GM13976 (cell line): ENCODE measurements at regions not wholly inside any gene's neighbourhood (a gene's known extent, or its start where the extent isn't known, plus 50 kb on each side); places are given as distances from the start of the nearest gene placed in this dataset.
"Not testable (repeated sequence)": the region's sequence is repeated elsewhere in the genome, so short reads cannot be mapped to it uniquely, and the experiment has no call there.

ENCODE experiments used
- DNase-seq: peaks from one replicate; pipeline ENCODE4 v3.0.0; 2012; ENCODE audit warnings: low spot score
- in situ Hi-C: fragments of 300-500 bp; cut with MboI; formaldehyde crosslinking; loops from one replicate; pipeline ENCODE4 v1.12.0; 2022; ENCODE audit warnings: low sequenced_read_pairs, mixed read lengths, inconsistent platforms; ENCODE audit not compliant: unreplicated experiment

DNA sequence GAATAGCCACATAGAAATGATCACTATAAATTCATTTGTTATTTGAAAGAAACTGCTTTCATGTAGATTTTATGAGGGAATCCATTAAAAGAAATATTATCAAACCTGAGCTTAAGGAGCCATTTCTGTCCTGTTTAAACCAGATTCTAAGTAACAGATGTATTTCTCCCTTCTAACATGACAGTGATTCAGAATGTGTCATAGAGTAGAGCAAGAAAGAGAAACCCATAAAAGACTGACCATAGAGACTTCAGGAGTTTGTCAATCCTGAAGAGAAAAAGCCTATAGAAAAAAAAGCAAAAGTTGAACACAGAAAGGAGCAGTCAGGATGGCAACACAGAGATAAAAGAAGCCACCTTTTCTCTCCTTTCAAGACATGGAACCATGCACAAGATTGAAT is 390.6 kb downstream of the PRIM2 start:
- DNase-seq, in situ Hi-C loops: not testable (repeated sequence)

DNA sequence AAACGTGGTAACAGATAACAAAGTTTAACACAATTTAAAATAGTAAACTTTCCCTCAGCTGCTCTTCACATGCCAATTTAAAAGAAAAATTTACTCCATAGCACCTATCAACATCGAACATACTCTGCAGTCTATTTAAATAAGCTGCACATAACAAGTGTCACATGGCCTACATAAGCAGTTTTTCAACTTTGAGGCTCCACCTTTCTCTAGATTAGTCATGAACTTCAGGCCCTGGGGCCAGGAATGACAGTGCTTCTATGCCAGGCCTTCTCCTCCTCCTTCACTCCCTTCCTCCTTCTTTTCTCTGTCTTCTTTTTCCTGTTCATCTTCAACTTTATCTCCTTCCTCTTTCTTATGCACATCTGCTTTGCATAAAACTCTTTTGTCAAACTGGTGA is 405.1 kb downstream of the PRIM2 start:
- DNase-seq, in situ Hi-C loops: not testable (repeated sequence)

DNA sequence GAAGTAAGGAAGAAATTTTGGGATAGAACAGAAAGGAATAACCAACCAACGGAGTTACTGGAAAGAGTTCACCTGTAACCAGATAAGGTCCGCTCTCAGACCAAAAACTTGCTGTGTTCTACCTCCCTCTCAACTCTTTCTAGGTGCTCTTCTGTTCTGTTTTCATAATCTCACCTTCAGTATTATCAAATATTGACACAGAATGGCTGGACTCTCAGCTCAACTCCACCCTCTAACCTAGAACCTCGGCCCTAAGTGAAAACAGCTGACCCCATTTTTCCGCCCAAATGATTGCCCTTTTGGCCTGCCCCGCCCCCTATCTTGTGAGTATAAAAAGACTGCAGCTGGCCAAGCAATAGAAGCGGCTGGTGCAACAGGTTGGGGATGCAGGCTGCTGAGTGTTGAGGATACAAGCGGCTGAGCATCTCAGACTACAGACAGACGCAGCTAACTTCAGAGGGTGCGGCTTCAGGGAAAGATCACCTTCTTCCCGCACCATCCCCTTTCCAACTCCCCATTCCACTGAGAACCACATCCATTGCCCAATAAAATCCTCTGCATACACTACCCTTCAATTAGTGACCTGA is 406.5 kb downstream of the PRIM2 start:
- in situ Hi-C loops: not testable (repeated sequence)

DNA sequence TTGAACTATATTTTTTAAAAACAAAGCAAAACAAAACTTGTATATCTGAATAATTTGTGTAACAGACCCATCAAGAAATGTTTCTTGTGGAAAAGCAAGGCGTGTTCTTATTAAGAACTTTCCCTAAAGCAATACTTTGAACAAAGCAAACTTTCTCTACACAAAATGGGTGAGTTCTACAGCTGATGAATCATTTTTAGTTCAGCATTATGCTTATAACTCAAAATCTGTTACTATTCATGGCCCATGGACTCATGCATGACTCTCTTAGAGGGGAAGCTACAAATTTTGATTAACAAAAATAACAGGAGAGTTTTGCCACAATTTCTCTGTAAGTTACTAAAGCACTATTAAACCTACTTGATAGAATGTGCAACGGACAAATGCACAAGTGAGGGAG is 412.0 kb downstream of the PRIM2 start:
- in situ Hi-C loops, DNase-seq: not testable (repeated sequence)

More for the DNA sequence above, 406.5 kb downstream of the PRIM2 start:
- DNase-seq: not testable (repeated sequence)

DNA sequence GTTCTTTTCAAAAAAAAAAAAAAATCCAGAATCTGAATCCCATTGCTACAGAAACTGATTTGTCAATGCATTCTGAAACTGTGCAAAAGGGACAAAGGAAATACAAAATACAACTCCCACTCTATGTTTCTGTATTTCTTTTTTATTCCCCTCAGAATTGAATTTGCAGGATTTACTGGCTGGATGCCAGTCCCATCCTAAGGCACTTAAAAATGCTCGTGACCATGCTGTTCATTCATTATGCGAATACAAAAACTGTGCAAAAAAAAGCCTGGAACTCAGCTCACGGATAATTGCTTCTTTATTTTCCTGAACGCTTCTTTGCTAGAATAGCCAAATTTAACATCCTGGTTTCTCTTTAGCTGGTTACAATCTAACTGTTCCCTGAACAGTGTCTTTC is 413.3 kb downstream of the PRIM2 start:
- DNase-seq, in situ Hi-C loops: not testable (repeated sequence)

DNA sequence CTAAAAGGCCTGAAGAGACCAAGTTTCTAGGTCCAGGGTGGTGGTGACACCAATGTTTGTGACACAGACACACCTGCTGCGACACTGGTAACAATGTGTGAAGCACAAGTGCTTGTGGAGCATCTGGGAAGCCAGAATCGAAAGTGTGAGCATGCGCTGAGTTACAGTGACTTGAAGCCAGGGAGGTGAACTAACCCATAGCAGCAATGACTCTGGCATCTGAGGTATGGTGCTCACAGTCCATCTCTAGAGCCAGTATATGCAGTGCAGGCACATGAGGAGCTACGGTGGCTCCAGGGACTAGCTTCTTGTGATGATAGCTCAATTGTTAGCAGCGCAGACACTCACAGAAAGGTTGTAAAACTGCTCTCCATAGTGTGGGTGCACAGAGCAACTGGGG is 430.3 kb downstream of the PRIM2 start:
- in situ Hi-C loops: not testable (repeated sequence)

DNA sequence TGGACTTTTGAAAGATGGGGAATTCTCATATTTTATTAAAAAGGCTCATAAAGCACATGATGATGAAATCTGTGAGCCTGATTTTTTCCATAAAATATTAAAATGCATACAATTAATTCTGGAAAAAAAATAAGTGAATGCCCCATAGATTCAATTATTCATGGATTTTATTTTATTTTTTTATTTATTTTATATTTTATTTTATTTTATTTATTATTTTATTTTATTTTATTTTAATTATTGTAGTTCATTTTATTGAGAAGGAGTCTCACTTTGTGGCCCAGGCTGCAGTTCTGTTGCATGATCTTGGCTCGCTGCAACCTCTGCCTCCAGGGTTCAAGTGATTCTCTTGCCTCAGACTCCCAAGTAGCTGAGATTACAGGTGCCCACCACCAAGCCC is 442.4 kb downstream of the PRIM2 start:
- DNase-seq, in situ Hi-C loops: not testable (repeated sequence)

More for the DNA sequence above, 430.3 kb downstream of the PRIM2 start:
- not testable (repeated sequence) for DNase-seq

DNA sequence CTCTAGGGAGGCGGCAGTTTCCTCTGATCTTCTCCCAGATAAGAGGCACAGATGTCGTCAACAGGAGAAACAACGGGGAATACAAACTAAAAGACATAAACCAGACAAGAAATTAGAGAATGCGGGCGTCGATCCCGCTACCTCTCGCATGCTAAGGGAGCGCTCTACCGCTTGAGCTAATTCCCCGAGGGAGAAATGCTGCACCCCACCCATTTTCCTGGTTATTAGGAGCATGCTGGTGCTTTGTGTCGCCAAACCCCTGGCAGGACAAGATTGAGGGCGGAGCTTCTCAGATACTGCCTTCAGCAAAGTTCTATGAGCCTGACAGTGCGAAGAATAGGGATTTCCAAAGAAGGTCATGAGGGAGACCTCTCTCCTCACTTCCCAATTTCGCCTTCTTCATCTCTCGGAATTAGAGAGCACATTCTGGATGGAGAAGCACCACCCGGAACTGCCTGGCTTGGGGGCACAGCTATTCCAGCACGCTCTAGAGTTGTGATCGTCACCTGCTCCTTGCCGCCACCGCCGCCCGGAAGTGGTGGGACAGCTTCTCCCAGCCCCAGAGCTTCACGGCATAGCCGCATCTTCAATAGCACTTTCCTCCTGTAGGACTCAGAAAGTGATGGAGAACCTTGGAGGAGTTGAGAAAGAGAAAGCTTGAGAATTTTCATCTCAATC is 475.4 kb downstream of the PRIM2 start:
- in situ Hi-C loops, DNase-seq: not testable (repeated sequence)

DNA sequence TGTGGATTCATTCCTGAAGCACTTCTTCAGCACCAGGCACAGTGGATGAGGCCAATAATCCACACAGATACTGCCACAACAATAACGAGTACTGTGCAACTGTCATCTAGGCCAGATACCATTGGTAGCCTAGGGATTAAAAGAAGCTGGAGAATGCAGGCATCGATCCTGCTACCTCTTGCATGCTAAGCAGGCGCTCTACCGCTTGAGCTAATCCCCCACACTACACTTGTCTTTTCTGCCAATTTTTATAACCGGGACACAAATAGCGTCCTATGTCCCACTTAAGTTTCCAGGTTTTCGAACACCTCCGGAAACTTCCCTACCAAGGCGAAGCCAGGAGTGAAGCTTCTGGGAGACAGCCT is 475.9 kb downstream of the PRIM2 start:
- in situ Hi-C loops, DNase-seq: not testable (repeated sequence)

DNA sequence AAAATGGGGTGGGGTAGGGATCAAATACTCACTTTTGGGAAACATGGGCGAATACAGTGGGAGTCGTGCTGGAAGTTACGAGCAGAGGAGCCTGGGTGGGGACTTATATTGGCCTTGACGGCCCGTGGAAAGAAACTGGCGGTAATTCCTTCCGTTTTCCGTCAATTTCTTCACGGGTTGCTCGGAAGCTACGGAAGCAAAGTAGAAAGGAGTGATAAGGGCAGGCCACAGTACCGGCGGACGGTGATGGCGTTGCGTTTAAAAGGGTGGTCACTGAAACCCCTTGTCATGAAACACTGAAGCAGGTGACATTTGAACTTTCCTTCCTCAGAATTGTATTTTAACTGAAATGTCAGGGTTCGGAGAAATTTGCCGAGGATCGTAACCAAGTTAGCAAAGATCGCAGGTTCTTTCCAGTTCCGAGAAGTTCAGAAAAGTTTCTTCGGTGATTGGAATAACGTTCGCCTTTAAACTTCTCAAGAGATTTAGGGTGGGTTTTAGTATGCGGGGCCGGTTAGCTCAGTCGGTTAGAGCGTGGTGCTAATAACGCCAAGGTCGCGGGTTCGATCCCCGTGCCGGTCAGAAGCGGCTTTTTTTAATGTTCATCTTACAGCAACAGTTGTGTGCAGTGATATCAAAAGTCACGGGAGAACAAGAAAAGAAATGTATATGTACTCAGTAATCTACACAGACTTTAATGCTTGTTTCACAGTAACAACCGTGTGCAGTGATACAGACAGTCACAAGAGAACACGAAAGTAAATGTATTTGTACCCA is 482.5 kb downstream of the PRIM2 start:
- DNase-seq, in situ Hi-C loops: not testable (repeated sequence)

DNA sequence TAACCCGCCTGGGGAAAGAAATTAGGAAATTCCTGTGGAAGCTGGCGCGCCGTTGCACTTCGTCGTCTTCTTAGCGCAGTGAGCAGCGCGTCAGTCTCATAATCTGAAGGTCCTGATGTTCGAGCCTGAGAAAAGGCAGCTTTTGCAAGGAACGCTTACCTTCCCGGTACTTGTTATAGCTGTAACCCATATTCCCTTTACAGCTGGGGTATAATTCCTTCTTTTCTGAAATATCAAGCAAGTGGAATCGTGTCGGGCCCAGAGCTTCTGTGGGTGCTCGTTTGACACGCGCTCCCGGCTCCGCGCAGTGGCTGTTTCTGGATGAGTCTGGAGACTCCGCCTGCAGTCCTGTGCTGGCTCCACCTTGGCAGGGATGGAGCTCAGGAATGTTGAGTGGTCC is 491.2 kb downstream of the PRIM2 start:
- in situ Hi-C loops, DNase-seq: not testable (repeated sequence)

DNA sequence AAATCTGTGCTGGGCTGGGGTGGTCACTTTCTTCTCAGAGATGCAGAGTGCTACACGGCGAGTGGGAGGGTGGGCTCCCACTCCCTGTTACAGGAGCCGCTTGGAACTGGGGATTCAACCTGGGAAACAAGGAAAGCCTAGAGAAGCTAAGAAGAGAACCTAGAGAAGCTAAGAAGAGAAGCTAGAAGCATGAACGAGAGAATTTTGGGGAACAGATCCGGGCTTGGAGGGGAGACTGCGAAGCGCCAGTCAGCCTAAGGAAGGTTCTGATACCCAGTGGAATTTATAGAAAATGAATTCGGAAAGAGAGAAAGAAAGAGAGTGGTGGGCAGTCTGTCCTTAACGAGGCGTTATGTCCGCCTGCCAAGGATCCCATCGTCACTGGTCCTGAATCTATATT is 492.0 kb downstream of the PRIM2 start:
- DNase-seq, in situ Hi-C loops: not testable (repeated sequence)

DNA sequence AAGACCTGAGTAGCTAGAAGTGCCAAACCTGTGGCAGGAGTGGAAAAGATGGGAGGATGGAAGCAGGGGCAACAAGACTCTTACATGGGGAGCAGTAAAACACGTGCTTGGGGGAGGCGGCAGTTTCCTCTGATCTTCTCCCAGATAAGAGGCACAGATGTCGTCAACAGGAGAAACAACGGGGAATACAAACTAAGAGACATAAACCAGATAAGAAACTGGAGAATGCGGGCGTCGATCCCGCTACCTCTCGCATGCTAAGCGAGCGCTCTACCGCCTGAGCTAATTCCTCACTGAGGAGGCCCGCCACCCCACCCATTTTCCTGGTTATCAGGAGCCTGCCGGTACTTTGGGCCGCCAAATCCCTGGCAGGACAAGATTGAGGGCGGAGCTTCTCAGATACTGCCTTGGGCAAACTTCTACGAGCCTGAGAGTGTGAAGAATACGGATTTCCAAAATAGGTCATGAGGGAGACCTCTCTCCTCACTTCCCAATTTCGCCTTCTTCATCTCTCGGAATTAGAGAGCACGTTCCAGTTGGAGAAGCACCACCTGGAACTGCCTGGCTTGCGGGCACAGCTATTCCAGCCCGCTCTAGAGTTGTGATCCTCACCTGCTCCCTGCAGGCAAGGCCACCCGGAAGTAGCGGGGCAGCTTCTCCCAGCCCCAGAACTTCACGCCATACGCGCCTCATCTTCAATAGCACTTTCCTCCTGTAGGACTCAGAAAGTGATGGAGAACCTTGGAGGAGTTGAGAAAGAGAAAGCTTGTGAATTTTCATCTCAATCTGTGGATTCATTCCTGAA is 496.0 kb downstream of the PRIM2 start:
- DNase-seq, in situ Hi-C loops: not testable (repeated sequence)

DNA sequence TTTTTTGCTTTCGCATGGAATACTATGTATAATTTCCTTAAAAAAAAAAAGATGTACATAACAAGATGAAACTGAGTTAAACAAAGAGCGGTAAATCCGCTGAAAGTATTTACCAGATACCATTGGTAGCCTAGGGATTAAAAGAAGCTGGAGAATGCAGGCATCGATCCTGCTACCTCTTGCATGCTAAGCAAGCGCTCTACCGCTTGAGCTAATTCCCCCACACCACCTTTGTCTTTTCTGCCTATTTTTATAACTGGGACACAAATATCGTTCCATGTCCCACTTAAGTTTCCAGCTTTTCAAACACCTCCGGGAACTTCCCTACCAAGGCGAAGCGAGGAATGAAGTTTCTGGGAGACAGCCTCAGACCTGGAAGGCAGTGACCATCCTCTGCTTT is 498.4 kb downstream of the PRIM2 start:
- DNase-seq, in situ Hi-C loops: not testable (repeated sequence)

DNA sequence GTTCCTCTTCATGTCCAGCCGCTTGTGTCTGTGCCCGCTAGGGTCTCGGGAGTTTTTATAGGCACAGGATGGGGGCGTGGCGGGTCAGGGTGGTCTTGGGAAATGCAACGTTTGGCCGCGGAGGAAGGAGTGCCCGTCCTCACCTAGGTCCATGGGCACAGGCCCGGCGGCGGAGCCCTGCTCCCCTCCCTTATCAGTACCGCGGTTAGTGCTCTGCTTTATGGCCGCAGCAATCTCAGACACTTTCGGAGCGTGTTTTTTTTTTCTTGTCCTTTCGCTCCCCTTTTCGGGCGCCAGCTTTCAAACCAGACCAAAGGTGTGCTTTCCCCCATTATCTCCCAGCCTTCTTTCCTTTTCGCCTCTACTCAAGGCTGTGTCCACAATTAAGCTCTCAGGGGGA is 503.9 kb downstream of the PRIM2 start:
- DNase-seq, in situ Hi-C loops: not testable (repeated sequence)

DNA sequence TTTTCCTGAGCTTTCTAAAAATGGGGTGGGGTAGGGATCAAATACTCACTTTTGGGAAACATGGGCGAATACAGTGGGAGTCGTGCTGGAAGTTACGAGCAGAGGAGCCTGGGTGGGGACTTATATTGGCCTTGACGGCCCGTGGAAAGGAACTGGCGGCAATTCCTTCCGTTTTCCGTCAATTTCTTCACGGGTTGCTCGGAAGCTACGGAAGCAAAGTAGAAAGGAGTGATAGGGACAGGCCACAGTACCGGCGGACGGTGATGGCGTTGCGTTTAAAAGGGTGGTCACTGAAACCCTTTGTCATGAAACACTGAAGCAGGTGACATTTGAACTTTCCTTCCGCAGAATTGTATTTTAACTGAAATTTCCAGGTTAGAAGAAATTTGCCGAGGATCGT is 505.0 kb downstream of the PRIM2 start:
- in situ Hi-C loops: not testable (repeated sequence)

More for the DNA sequence above, 505.0 kb downstream of the PRIM2 start:
- DNase-seq: not testable (repeated sequence)
